ENCODE measurements at regions not wholly inside any gene's neighbourhood (a gene's known extent, or its start where the extent isn't known, plus 50 kb on each side); places are given as distances from the start of the nearest gene placed in this dataset.

- H3K27me3 ChIP-seq: no peaks in the 10 kb centered on the region
- H3K36me3 ChIP-seq: no peaks in the 10 kb centered on the region
- DNase-seq: no peak
- no peak for TF ChIP-seq CTCF (IDR thresholded peaks at IDR 0.05; ENCODE audit: low read depth, low read length)
- H3K4me3 ChIP-seq (ENCODE audit: low read depth, low read length): no peak overlapping the region
- H3K9me3 ChIP-seq: no peaks in the 10 kb centered on the region
- H3K4me1 ChIP-seq: no peaks in the 10 kb centered on the region
Observed at GRCh38 chr2:241924069-241924908, 54.8 kb downstream of the RTP5 start.

GRCh38 chr2:241924909-241925250, 55.4 kb downstream of the RTP5 start:
- DNase-seq: no peak
- no peaks in the 10 kb centered on the region for H3K4me1 ChIP-seq
- no peak for TF ChIP-seq CTCF (IDR thresholded peaks at IDR 0.05; ENCODE audit: low read depth, low read length)
- H3K4me3 ChIP-seq (ENCODE audit: low read depth, low read length): no peak overlapping the region
- H3K9me3 ChIP-seq: no peaks in the 10 kb centered on the region
- H3K27me3 ChIP-seq: no peaks in the 10 kb centered on the region
- H3K36me3 ChIP-seq: no peaks in the 10 kb centered on the region

- no peak for TF ChIP-seq CTCF (IDR thresholded peaks at IDR 0.05; ENCODE audit: low read depth, low read length)
- no peak for DNase-seq
- Histone ChIP-seq H3K4me3 (ENCODE audit: low read depth, low read length) (no peak overlapping the region), H3K9me3 (no peaks in the 10 kb centered on the region), H3K4me1 (no peaks in the 10 kb centered on the region), H3K27me3 (no peaks in the 10 kb centered on the region), H3K36me3 (no peaks in the 10 kb centered on the region)
Observed at GRCh38 chr2:241925277-241925676, 55.7 kb downstream of the RTP5 start.

GRCh38 chr2:241925821-241926441, 56.4 kb downstream of the RTP5 start:
- H3K27me3 ChIP-seq: no peaks in the 10 kb centered on the region
- no peaks in the 10 kb centered on the region for H3K36me3 ChIP-seq
- no peak for DNase-seq
- H3K4me1 ChIP-seq: no peaks in the 10 kb centered on the region
- no peak for TF ChIP-seq CTCF (IDR thresholded peaks at IDR 0.05; ENCODE audit: low read depth, low read length)
- H3K4me3 ChIP-seq (ENCODE audit: low read depth, low read length): no peak overlapping the region
- no peaks in the 10 kb centered on the region for H3K9me3 ChIP-seq

GRCh38 chr2:241926541-241927311, 57.2 kb downstream of the RTP5 start:
- no peaks in the 10 kb centered on the region for H3K27me3 ChIP-seq
- DNase-seq: no peak
- H3K36me3 ChIP-seq: no peaks in the 10 kb centered on the region
- H3K4me1 ChIP-seq: no peaks in the 10 kb centered on the region
- H3K4me3 ChIP-seq (ENCODE audit: low read depth, low read length): no peak overlapping the region
- TF ChIP-seq CTCF (IDR thresholded peaks at IDR 0.05; ENCODE audit: low read depth, low read length): no peak
- no peaks in the 10 kb centered on the region for H3K9me3 ChIP-seq

All from BE2C (cell line).